ENCODE measurements at regions not wholly inside any gene's neighbourhood (a gene's known extent, or its start where the extent isn't known, plus 50 kb on each side); places are given as distances from the start of the nearest gene placed in this dataset.

- DNase-seq: no peak
Measured at GRCh38 chr10:130372866-130373265, 236.7 kb downstream of the GLRX3 start.

DNA sequence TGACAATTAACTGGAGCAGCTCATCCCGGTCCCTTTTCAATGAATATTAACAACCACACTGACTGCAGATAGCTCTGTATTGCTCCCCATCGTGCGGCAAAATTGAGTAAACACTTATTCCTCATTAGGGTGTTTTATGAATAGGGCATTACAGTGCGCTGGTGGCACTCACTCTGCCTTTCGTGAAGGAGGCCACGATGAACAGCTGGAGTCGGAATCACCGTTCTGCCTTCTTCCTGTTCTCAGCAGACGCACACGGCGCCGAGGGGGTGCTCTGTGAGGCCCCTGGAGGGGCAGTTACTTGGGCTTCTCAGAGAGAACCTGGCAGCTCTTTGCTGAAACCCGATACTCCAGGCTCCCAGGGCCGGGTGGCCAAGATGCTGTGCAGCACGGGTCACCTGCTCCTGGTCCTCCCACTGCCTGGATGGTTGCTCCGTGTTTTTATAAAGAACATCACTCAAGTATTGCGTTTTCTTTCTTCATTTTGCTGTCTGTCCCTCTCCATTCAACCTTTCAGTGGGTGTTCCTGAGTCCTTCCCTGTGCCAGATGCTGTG, 241.9 kb downstream of the GLRX3 start:
- no peak for DNase-seq

GRCh38 chr10:130378556-130379400, 242.6 kb downstream of the GLRX3 start:
- no peak for DNase-seq

GRCh38 chr10:130380056-130380455, 243.9 kb downstream of the GLRX3 start:
- no peak for DNase-seq

DNA sequence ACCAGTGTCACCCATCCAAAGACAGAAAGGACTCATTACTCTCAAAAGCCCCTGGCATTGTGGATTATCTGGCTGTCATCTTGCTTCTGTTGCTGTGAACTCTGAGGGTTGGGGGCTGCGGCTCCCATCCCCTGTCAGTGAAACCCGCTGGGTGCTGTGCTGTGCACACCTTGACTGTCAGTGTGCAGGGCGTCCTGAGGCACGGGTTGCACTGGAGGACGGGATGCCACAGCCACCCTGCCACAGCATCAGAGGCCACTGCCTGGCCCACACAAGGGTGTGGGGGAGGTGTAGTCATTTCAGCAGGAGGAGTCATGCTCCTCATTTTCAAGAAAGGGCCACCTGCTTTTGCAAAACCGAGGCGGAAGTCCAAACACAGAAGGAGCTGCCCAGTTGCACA, 245.8 kb downstream of the GLRX3 start:
- no peak for DNase-seq

- no peak for DNase-seq
Measured at GRCh38 chr10:130387936-130388580, 251.9 kb downstream of the GLRX3 start.

DNA sequence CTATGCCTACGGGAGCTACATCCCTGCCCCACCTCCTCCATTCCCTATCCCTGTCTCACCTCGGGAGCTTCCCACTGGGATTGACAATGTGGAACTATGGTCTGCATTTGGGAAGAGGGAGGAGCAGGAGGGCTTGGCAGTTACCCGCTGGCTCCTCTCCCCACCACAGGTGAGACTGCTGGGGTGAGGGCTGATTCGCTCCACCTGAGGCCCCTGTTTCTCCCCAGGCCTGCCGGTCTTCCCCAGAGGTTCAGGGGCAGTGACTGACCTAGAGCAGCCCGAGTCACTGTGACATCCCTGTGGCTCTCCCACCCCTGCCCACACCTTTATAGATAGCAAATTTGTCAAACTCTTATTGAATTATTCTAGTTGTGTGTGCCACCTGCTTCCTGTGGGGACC, 252.6 kb downstream of the GLRX3 start:
- no peak for DNase-seq

- no peak for DNase-seq
Measured at GRCh38 chr10:130389906-130390305, 253.7 kb downstream of the GLRX3 start.

DNA sequence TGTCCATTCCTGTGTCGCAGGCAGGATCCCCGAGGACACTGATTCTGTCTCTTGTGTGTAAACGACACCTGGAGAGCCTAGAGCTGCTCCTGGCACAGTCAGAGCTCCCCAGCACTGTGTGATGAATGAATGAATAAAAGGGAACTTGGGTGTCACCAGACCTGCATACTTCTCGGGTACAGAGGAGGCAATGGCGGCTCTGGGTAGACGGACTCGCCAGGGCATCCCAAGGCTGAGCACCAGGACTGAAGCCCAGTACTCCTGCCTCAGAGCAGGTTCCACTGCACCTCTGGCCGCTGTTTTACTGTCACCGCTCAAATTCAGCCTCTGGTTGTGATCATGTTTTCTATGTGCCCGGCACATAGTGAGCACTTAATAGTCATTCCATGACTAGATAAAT, 255.8 kb downstream of the GLRX3 start:
- DNase-seq: no peak

- DNase-seq: no peak
Measured at GRCh38 chr10:130393342-130393741, 257.2 kb downstream of the GLRX3 start.

DNA sequence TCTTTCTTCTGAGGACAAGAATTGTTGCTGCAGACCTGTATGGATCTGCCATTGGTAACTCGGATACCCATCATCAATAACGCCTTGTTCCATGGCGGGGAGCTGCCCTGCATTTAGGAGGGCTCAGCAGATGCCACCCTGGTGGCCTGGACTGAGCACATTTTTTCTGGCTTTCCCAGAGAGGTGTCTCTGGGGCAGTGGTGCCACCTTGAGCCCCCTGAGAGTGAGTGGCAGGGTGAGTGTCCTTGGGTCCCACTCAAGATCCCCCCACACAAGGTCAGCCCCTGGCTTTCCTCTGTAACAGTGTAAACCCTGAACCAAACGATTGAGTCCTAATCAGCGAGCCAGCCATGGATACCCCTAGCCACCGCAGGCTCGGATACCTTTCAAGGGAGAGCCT, 258.6 kb downstream of the GLRX3 start:
- no peak for DNase-seq

DNA sequence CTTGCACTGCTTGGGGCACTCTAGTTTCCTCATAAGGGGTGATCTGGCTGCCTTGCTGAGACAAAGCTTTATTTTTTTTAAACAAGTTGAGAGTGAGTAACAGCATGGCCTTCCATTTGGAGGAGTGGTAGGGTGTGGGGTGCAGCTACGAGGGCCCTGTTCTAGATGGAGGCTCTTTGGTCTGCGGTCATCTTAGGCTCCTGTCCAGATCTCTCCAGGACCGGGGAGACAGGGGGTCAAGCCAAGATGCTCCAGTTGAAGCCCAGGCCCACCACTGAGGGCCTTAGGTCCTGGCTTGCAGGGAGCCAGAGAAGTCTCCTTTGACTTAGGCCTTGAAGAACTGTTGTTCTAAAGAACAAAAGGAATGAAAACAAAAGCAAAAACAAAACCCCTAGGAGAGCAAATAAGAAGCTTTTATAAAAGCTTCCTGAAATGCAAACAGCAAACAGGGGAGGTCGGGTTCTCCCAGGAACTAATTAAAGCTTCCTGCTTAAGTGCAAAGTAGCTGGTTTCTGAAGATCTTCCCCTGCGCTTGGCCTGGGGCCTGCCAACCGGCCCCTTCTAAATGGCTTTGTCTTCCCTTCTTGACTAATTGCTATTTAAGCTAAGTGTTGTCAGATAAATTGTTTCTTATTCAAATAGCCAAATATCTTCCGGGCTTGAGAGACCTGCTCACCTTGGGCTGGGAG, 259.2 kb downstream of the GLRX3 start:
- no peak for DNase-seq

DNA sequence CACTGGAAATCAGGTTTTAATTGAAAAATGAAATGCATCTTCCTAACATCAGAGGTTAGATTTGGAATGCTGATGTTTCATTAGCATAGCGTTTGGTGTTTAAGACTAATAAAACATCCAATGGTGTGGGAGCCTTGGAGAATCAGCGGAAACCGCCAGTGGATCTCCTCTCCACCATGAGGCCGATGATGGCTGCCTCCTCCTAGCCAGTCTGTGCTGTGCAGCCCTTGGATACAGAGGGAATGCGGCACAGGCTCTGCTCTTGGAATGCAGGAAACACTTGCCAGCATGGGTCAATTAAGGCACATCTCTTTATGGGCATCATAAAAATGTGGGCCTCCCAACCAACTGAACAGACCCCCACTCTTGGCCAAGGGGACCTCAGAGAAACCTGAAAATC, 259.9 kb downstream of the GLRX3 start:
- DNase-seq: no peak

GRCh38 chr10:130398090-130398994, 262.2 kb downstream of the GLRX3 start:
- no peak for DNase-seq

DNA sequence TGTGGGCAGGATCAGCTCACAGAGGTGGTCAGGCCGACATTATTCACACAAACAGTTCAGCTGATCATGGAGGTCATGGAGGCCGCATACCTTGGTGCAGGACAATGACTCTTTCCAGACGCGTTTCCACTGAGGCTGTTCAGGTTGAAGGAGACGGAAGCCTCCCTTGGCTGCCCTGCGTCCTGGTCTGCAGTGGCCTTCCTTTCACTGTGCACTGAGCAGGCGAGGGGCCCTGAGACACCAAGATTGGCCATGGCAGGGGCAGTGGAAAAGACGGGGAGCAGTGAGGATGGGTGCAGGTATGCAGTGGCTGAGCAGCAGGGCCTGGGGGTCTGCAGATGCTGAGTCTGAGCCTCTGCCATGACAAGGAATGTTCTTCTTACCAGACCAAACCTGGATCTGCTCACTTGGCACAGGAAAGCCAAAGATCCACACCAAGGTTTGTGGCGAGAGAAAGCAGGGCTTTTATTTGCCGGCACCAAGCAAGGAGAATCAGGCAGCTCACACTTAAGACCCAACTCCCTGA, 263.3 kb downstream of the GLRX3 start:
- no peak for DNase-seq

DNA sequence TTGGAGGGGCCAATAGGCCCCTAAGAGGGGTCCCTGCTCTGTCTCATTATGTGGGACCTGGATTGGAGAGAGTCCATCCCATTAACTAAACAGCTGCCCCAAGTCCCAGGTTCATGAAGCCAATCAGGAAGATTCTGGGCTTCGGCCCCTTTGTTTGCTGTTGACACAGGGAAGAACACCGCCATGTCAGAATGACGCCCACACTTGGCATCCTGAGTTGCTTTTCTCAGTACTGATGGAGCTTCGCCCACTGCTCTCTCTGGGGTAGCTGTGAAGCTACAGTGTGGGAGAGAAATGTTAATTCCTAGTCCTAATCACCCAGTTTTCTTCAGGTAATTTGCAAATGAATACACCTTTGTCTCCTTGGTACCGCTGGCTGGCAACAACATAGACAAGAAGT, 264.7 kb downstream of the GLRX3 start:
- no peak for DNase-seq

GRCh38 chr10:130401860-130402765, 265.9 kb downstream of the GLRX3 start:
- DNase-seq: no peak

GRCh38 chr10:130403153-130404075, 267.2 kb downstream of the GLRX3 start:
- no peak for DNase-seq

DNA sequence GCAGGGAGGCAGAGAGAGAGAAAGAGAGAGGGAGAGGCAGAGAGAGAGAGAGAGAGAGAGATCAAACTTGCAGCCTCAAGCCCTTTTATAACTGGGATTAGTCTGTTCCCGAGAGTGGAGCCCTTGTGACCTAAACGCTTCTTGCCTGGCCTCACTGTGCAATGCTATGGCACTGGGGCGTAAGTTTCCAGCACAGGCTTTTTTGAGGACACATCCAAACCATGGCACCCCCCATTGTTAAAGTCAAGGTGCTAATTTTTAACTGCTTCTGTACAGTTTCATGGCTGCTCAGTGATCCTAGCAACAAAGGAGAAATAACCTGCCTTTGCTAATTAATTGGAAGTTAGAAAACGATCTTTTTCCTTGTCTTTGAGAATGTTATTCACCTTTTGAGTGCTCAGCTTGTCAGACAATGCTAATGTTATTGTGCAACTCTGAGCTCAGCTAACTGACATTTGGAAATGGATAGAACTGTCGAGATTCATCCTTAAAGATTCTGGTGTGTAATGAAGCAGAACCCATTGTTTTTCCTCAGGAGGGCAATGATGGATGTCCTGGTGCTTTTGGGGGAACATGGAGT, 268.4 kb downstream of the GLRX3 start:
- no peak for DNase-seq

DNA sequence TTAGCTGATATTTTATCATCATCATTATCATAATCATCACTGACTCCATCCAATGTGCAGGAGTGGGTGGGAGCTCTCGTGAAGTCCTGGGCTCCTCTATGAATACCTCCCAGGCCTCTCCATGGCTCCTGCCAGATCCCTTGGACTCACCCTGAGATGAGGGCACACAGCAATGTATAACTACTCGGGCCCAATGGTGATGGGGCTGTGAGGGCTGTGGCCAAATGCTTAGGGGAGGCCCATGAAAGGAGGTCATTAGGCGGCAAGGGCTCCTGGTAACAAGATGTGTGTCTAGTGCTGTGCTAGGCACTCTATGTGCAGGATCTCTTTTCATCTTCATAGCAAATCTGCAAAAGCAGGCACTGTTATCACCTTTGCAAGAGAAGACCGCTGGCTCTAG, 270.9 kb downstream of the GLRX3 start:
- no peak for DNase-seq

Measured in NCI-H526 (cell line).